GM12892 (cell line): ENCODE measurements at regions not wholly inside any gene's neighbourhood (a gene's known extent, or its start where the extent isn't known, plus 50 kb on each side); places are given as distances from the start of the nearest gene placed in this dataset.
"Not testable (repeated sequence)": the region's sequence is repeated elsewhere in the genome, so short reads cannot be mapped to it uniquely, and the experiment has no call there.

ENCODE experiments used
- DNase-seq: peaks from one replicate; pipeline ENCODE4 v3.0.0; 2011; ENCODE audit not compliant: insufficient read length
- FAIRE-seq: peaks from 2 replicates; lab custom pipeline; 2011; peaks lifted over from hg19 to GRCh38; lab: Jason Lieb, UNC
- POLR2A ChIP-seq: IDR thresholded peaks from 2 replicates; pipeline ENCODE4 v1.6.1; 2011; ENCODE audit warnings: low read depth, low read length, control low read depth
- POLR2AphosphoS5 ChIP-seq: IDR thresholded peaks from 2 replicates; pipeline ENCODE4 v1.6.1; 2011; ENCODE audit warnings: low read depth, low read length, control low read depth
- TAF1 ChIP-seq: IDR thresholded peaks from 2 replicates; pipeline ENCODE4 v1.6.1; 2011; ENCODE audit warnings: low read depth, mild to moderate bottlenecking, control low read depth, low read length, borderline replicate concordance

DNA sequence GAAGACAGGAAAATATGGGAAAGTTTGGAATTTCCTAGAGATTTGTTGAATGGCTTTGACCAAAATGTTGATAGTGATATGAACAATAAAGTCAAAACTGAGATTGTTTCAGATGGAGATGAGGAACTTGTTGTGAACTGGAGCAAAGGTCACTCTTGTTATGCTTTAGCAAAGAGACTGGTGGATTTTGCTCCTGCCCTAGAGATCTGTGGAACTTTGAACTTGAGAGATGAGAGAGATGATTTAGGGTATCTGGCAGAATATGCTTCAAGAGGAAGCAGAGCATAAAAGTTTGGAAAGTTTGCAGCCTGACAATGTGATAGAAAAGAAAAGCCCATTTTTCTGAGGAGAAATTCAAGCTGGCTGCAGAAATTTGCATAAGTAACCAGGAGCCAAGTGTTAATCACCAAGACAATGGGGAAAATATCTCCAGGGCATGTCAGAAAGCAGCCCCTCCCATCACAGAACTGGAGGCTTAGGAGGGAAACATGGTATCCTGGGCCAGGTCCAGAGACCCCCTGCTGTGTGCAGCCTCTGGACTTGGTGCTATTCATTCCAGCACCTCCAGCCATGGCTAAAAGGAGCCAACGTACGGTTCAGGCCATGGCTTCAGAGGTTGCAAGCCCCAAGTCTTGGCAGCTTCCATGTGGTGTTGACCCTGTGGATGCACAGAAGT is 114.3 kb upstream of the STARD4 start:
- no peak for FAIRE-seq
- DNase-seq: no peak
- TF ChIP-seq TAF1: no peak
- TF ChIP-seq POLR2A: no peak
- no peak for TF ChIP-seq POLR2AphosphoS5

DNA sequence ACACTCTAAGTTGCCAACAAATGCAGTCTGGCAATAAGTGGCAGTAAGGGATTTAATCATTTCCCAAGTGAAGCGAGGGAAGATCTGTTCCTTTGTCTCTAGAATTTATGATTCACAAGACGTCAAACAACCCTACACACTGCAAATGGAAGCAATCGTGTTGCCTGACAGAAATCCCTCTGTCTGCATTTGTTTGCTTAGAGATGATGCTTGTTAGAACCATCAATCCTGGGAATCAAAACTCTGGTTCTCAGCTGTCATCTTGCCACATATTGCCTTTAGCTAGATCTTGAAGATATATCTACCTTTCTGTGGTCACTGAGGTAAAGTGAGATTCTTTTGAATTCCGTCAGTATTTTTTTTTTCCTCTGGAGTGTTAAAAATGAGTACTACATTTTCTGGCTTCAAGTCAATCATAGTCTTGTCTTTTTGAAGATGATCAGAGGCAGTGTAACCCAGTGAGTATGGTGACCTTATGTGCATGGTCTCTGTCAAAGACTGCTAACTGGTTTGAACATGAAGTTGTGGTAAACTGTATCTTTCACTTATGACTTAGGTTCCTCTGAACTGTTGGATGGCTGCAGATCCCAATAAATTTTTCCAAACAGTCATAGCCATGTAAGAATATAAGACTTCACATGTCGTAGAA is 106.4 kb upstream of the STARD4 start:
- FAIRE-seq (no peak), DNase-seq (no peak)
- TF ChIP-seq POLR2AphosphoS5 (no peak), POLR2A (no peak), TAF1 (no peak)

DNA sequence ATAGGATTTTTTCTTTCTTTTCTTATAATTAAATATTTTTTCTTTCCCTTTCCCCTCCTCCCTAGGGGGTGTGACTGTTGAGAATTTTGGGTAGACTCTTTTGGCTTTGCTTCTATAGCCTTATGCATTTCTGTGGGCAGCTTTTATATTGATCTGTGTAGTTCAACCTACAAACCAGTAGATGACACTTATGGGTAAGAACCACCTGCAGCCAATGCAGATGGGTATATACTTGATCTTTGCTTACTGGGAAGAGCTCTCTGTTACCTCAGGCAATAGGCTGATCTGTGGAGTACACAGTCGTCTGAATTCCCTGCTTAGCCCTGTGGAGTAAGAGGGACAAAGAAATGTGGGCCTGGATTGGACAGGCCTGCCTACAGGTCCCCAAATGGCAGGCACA is 102.7 kb upstream of the STARD4 start:
- no peak for FAIRE-seq

DNA sequence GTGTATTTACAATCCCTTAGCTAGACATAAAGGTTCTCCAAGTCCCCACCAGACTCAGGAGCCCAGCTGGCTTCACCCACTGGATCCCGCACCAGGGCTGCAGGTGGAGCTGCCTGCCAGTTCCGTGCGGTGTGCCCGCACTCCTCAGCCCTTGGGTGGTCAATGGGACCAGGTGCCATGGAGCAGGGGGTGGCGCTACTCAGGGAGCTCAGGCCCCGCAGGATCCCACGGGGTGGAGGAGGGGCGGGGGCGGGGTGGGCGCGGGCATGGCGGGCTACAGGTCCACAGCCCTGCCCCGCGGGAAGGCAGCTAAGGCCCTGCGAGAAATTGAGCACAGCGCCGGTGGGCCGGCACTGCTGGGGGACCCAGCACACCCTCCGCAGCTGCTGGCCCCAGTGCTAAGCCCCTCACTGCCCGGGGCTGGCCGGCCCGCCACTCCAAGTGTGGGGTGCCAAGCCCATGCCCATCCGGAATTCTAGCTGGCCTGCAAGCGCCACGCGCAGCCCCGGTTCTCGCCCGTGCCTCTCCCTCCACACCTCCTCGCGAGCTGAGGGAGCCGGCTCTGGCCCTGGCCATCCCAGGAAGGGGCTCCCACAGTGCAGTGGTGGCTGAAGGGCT is 99.8 kb upstream of the STARD4 start:
- FAIRE-seq, DNase-seq: not testable (repeated sequence)

More for the DNA sequence above, 102.7 kb upstream of the STARD4 start:
- DNase-seq: no peak
- no peak for TF ChIP-seq TAF1
- no peak for TF ChIP-seq POLR2AphosphoS5
- no peak for TF ChIP-seq POLR2A

DNA sequence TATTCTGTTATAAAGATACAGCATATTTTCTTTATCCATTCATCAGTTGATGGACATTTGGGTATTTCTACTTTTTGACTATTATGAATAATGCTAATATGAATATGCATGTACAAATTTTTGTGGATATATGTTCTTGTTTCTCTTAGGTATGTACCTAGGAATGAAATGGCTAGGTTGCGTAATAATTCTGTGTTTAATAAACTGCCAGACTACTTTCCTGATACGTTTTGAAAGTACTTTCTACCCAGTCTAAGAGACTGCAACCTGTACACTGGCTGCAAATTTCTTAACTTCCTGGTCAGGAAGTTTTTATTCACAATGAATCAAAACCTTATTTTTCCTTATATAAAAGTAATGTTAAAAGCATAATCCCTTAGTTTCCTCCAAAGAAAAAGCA is 93.9 kb upstream of the STARD4 start:
- FAIRE-seq: no peak
- TF ChIP-seq TAF1 (no peak), POLR2A (no peak), POLR2AphosphoS5 (no peak)
- no peak for DNase-seq

DNA sequence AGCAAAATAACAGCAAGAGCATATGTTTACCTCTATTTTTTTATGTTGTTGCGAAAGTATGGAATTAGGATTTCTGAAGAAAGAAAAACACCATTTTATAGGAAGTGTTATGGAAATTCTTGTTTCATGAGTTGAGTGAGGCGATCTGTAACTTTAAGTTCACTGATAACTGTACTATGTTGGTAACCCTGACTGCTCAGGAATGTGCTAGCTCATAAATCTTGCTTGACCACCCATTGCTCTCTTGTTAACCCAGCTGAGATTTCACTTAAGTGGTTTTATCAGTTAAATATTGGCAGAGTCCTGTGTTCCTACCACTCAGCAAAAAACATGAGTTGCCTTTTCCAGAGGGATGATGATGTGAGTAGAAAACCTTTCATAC is 91.1 kb upstream of the STARD4 start:
- FAIRE-seq (no peak), DNase-seq (no peak)
- no peak for TF ChIP-seq TAF1
- TF ChIP-seq POLR2A: no peak
- no peak for TF ChIP-seq POLR2AphosphoS5

DNA sequence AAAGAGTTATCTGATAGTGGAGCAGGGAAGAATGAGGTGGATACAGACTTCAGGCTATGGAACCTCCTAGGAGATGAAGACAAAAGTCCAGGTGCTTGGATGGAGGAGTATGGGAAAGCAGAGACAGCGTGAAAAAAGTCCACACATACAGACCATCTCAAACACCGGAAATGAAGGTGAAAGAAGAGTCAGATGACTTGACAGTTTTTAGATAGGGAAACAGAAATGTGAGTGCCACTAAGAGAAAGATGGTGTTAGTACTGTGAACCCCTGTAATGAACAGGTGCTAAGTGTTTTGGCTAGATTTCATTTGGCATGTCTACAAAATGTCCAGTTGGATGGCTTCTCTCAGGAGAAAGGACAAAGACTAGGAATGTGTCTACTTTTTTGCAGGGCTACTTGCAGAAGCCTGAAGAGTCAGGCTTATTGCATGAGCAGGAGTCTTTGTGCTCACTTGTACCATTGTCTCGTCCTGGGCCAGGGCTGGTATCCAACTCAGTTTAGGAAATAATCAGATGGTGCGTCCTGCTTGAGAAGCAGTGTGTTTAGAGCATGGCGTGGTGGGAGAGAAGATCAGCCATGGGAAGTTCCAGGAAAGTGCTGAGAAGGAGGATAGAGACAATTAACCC is 90.6 kb upstream of the STARD4 start:
- FAIRE-seq (no peak), DNase-seq (no peak)
- TF ChIP-seq POLR2A: no peak
- TF ChIP-seq TAF1: no peak
- TF ChIP-seq POLR2AphosphoS5: no peak

DNA sequence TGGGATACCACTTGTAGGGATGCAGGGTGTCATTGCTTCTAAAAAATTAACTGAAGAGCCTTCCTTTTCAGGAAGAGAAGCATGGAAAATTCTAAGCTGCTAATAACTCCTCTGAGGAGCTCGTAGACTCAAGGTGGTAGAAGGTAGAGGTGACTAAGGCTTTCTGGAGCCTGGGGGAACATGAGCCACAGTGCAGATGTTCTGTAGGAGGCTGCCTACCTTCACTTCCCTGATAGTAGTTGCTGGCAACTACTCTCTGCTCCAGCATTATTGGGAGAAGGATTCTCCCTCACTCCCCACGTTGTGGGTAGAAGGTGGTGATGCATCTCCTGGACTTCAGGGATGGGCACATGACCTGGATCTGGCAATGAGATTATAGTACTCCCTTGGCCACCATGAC is 86.7 kb upstream of the STARD4 start:
- DNase-seq: no peak
- no peak for FAIRE-seq
- TF ChIP-seq TAF1 (no peak), POLR2A (no peak), POLR2AphosphoS5 (no peak)

DNA sequence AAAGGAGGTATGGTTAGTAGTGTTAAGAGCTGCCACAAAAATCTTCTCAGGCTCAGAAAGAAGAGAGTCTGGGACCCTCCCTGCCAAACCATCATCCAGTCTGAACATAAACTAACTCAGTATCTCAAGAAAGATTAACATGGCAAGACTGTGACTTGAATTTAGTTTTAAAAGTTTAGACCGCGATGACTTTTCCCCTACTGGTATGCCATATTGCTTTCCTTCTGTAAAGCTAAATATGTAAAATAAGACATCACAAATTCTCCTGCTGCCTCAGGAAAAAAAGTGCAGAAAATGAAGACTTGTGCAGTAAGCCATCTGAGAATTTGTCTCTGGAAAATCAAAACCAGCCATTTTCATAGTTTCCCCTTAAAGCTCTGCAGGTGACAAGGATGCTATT is 85.2 kb upstream of the STARD4 start:
- TF ChIP-seq TAF1 (no peak), POLR2A (no peak), POLR2AphosphoS5 (no peak)
- DNase-seq: no peak
- FAIRE-seq: no peak

DNA sequence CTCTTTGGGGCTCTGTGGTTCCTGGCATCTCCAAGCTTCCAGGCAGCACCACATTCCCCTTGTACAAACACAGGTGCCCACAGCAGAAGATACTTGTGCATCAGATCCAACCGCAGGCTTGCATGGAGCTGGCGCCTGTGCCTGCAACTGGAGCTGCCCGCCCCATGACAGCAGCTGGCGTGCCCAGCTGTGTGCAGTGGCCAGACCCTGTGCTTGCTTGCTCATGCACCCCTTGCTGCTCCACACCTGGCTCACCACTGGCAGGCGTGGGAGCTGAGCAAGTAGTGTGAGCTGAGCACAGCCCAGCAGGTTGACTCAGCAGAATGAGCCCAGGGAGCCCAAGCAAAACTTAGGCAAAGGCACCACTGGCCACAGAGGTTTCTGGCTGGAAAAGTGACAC is 84.4 kb upstream of the STARD4 start:
- no peak for TF ChIP-seq POLR2AphosphoS5
- TF ChIP-seq POLR2A: no peak
- FAIRE-seq (no peak), DNase-seq (no peak)

DNA sequence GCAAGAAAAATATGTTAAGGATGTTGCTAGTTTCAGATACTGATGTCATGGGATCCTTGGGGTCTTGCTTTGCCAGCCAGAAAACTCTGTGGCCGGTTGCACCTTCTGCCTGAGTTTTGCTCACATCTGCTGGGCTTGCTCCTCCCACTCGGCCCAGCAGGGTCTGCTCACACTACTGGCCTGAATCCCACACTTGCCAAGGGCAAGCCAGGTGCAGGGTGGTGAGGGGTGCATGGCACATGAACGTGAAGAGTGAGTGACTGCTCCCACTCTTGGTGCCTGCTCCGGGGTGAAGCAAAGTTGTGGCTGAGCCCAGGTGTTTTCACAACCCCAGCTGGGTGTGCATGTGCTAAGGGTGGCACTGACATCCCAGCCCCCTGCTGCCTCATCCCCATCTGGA is 83.1 kb upstream of the STARD4 start:
- DNase-seq (no peak), FAIRE-seq (no peak)
- TF ChIP-seq POLR2A (no peak), POLR2AphosphoS5 (no peak), TAF1 (no peak)

DNA sequence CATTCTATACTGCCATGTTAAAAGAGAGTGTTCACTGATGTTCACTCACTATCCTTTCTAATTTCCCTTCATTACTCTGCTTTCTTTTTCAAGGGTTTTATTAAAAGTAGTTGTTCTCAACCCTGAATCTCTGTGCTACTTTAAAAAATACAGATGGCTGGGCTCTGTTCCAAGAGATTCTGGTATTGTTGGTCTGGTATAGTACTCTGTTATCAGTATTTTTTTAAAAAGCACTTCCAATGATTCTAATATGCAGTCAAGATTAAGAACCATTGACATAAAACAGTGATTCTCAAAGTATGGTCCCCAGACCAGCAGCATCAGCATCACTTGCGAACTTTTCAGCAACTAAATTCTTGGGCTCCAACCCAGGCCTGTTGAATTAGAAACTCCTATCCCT is 77.0 kb upstream of the STARD4 start:
- TF ChIP-seq POLR2AphosphoS5 (no peak), TAF1 (no peak), POLR2A (no peak)
- no peak for DNase-seq
- no peak for FAIRE-seq

DNA sequence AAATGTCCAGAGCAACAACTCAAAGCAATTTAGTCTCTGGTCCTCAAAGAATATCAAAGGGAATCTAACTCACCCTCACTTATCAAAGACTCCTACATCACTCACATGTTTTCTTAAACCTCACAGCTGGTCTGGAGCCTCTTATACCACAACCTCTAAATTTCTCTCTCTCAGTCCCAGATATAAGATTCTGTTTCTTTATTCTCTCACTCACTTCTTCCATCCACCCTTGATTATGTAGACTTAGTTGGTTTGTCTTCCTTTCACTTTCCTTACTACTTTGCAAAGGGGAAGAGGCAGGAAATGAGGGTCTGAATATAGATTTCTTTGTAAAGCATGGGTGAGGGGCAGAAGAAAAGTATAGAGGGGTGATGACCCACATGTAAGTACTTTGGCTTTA is 75.4 kb upstream of the STARD4 start:
- TF ChIP-seq POLR2AphosphoS5 (no peak), POLR2A (no peak), TAF1 (no peak)
- DNase-seq (no peak), FAIRE-seq (no peak)
